ENCODE measurements at regions not wholly inside any gene's neighbourhood (a gene's known extent, or its start where the extent isn't known, plus 50 kb on each side); places are given as distances from the start of the nearest gene placed in this dataset.

- 57 to 77% methylated on average over 1 of the region's 1 CpG for WGBS, 2 donors
- Histone ChIP-seq H3K4me3 (ENCODE audit: low read length in 2 of 2) (no peak overlapping the region), H3K36me3 (ENCODE audit: control insufficient read depth in 1 of 2, insufficient read depth in 2 of 2, low read length in 1 of 2) (no peaks in the 10 kb centered on the region), H3K9me3 (ENCODE audit: control insufficient read depth, low read length) (no peaks in the 10 kb centered on the region), H3K4me1 (ENCODE audit: control insufficient read depth in 1 of 2, insufficient read depth in 2 of 2, low read length in 2 of 2) (no peaks in the 10 kb centered on the region), H3K27me3 (ENCODE audit: control insufficient read depth in 1 of 2, insufficient read depth in 2 of 2, low read length in 1 of 2) (no peaks in the 10 kb centered on the region), H3K27ac (ENCODE audit: low read depth in 1 of 2, low read length in 2 of 2) (no peak overlapping the region)
- intact Hi-C loops (cut with DNase I) = no loop called here
- DNase-seq (no peak), ATAC-seq (ENCODE audit: low FRiP score) (no peak)
Observed at GRCh38 chr12:67141296-67142018, 127.7 kb upstream of the CAND1 start.

DNA sequence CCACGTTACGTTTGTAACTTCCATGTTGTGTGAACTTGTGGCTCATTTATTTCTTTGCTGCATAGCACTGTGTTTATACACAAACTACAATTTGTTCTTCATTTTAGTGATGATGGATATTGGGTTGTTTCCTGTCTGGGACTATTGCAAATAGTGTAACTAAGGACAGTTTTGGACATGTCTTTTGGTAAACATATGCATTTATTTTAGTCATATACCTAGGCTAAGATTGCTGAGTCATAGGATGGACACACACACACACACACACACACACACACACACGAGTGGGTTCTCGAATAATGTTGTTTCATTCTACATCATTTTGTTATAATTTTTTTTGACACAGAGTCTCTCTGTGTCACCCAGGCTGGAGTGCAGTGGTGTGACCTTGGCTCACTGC is 123.5 kb upstream of the CAND1 start:
- Histone ChIP-seq H3K27me3 (ENCODE audit: control insufficient read depth in 1 of 2, insufficient read depth in 2 of 2, low read length in 1 of 2) (no peaks in the 10 kb centered on the region), H3K36me3 (ENCODE audit: control insufficient read depth in 1 of 2, insufficient read depth in 2 of 2, low read length in 1 of 2) (no peaks in the 10 kb centered on the region), H3K4me3 (ENCODE audit: low read length in 2 of 2) (no peak overlapping the region), H3K27ac (ENCODE audit: low read depth in 1 of 2, low read length in 2 of 2) (no peak overlapping the region), H3K9me3 (ENCODE audit: control insufficient read depth, low read length) (peaks cover 1% of the 10 kb centered on the region), H3K4me1 (ENCODE audit: control insufficient read depth in 1 of 2, insufficient read depth in 2 of 2, low read length in 2 of 2) (no peaks in the 10 kb centered on the region)
- DNase-seq (no peak), ATAC-seq (ENCODE audit: low FRiP score) (no peak)
- intact Hi-C loops (cut with DNase I) = no loop called here
- WGBS, 2 donors = 62 to 71% methylated on average over 4 of the region's 4 CpGs

DNA sequence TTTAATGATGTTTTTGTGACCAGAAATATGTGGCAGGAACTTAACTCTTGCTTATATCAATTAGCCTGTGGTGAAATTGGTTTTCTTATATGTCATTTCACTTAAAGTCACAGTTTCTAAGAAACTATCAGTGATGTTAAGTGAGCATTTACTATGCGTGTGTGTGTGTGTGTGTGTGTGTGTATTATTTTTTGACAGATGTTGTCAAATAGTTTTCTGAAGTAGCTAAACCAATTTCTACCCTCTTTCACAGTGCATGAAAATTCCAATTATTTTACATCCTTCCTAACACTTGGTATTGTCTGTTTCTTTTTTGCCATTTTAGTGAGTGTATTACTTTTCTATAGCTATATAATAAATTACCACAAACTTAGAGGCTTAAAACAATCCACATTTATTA is 122.1 kb upstream of the CAND1 start:
- H3K36me3 ChIP-seq (ENCODE audit: control insufficient read depth in 1 of 2, insufficient read depth in 2 of 2, low read length in 1 of 2) = no peaks in the 10 kb centered on the region
- 43 to 59% methylated on average over 1 of the region's 1 CpG for WGBS, 2 donors
- ATAC-seq (ENCODE audit: low FRiP score) (no peak), DNase-seq (no peak)
- no peak overlapping the region for H3K4me3 ChIP-seq (ENCODE audit: low read length in 2 of 2)
- H3K27ac ChIP-seq (ENCODE audit: low read depth in 1 of 2, low read length in 2 of 2) = no peak overlapping the region
- peaks cover 1% of the 10 kb centered on the region for H3K9me3 ChIP-seq (ENCODE audit: control insufficient read depth, low read length)
- H3K4me1 ChIP-seq (ENCODE audit: control insufficient read depth in 1 of 2, insufficient read depth in 2 of 2, low read length in 2 of 2) = no peaks in the 10 kb centered on the region
- H3K27me3 ChIP-seq (ENCODE audit: control insufficient read depth in 1 of 2, insufficient read depth in 2 of 2, low read length in 1 of 2) = no peaks in the 10 kb centered on the region
- intact Hi-C loops (cut with DNase I) = no loop called here

GRCh38 chr12:67147447-67147846 is 121.7 kb upstream of the CAND1 start:
- intact Hi-C loops (cut with DNase I) = no loop called here
- Histone ChIP-seq H3K4me1 (ENCODE audit: control insufficient read depth in 1 of 2, insufficient read depth in 2 of 2, low read length in 2 of 2) (no peaks in the 10 kb centered on the region), H3K27me3 (ENCODE audit: control insufficient read depth in 1 of 2, insufficient read depth in 2 of 2, low read length in 1 of 2) (no peaks in the 10 kb centered on the region), H3K4me3 (ENCODE audit: low read length in 2 of 2) (no peak overlapping the region), H3K27ac (ENCODE audit: low read depth in 1 of 2, low read length in 2 of 2) (no peak overlapping the region), H3K36me3 (ENCODE audit: control insufficient read depth in 1 of 2, insufficient read depth in 2 of 2, low read length in 1 of 2) (no peaks in the 10 kb centered on the region), H3K9me3 (ENCODE audit: control insufficient read depth, low read length) (peaks cover 1% of the 10 kb centered on the region)
- DNase-seq = no peak
- no peak for ATAC-seq (ENCODE audit: low FRiP score)

- DNase-seq = no peak
- Histone ChIP-seq H3K36me3 (ENCODE audit: control insufficient read depth in 1 of 2, insufficient read depth in 2 of 2, low read length in 1 of 2) (no peaks in the 10 kb centered on the region), H3K4me3 (ENCODE audit: low read length in 2 of 2) (no peak overlapping the region), H3K4me1 (ENCODE audit: control insufficient read depth in 1 of 2, insufficient read depth in 2 of 2, low read length in 2 of 2) (no peaks in the 10 kb centered on the region), H3K27ac (ENCODE audit: low read depth in 1 of 2, low read length in 2 of 2) (no peak overlapping the region), H3K9me3 (ENCODE audit: control insufficient read depth, low read length) (peaks cover 1% of the 10 kb centered on the region), H3K27me3 (ENCODE audit: control insufficient read depth in 1 of 2, insufficient read depth in 2 of 2, low read length in 1 of 2) (no peaks in the 10 kb centered on the region)
- no peak for ATAC-seq (ENCODE audit: low FRiP score)
- intact Hi-C loops (cut with DNase I) = no loop called here
- 93 to 95% methylated on average over 1 of the region's 1 CpG for WGBS, 2 donors
Observed at GRCh38 chr12:67148265-67148664, 120.9 kb upstream of the CAND1 start.

- intact Hi-C loops (cut with DNase I) = no loop called here
- no peaks in the 10 kb centered on the region for H3K4me1 ChIP-seq (ENCODE audit: control insufficient read depth in 1 of 2, insufficient read depth in 2 of 2, low read length in 2 of 2)
- 22 to 49% methylated on average over 3 of the region's 3 CpGs for WGBS, 2 donors
Observed at GRCh38 chr12:67151886-67152285, 117.3 kb upstream of the CAND1 start.

GRCh38 chr12:67152451-67152850 is 116.7 kb upstream of the CAND1 start:
- ATAC-seq (ENCODE audit: low FRiP score) = no peak
- no peaks in the 10 kb centered on the region for H3K36me3 ChIP-seq (ENCODE audit: control insufficient read depth in 1 of 2, insufficient read depth in 2 of 2, low read length in 1 of 2)
- no peaks in the 10 kb centered on the region for H3K4me1 ChIP-seq (ENCODE audit: control insufficient read depth in 1 of 2, insufficient read depth in 2 of 2, low read length in 2 of 2)
- no peak overlapping the region for H3K27ac ChIP-seq (ENCODE audit: low read depth in 1 of 2, low read length in 2 of 2)
- DNase-seq = no peak
- WGBS, 2 donors = 14 to 25% methylated on average over 2 of the region's 2 CpGs
- intact Hi-C loops (cut with DNase I) = no loop called here
- no peaks in the 10 kb centered on the region for H3K27me3 ChIP-seq (ENCODE audit: control insufficient read depth in 1 of 2, insufficient read depth in 2 of 2, low read length in 1 of 2)
- no peak overlapping the region for H3K4me3 ChIP-seq (ENCODE audit: low read length in 2 of 2)
- peaks cover 1% of the 10 kb centered on the region for H3K9me3 ChIP-seq (ENCODE audit: control insufficient read depth, low read length)

More at GRCh38 chr12:67151886-67152285, 117.3 kb upstream of the CAND1 start:
- ATAC-seq (ENCODE audit: low FRiP score) (no peak), DNase-seq (no peak)
- Histone ChIP-seq H3K36me3 (ENCODE audit: control insufficient read depth in 1 of 2, insufficient read depth in 2 of 2, low read length in 1 of 2) (no peaks in the 10 kb centered on the region), H3K27ac (ENCODE audit: low read depth in 1 of 2, low read length in 2 of 2) (no peak overlapping the region), H3K4me3 (ENCODE audit: low read length in 2 of 2) (no peak overlapping the region), H3K27me3 (ENCODE audit: control insufficient read depth in 1 of 2, insufficient read depth in 2 of 2, low read length in 1 of 2) (no peaks in the 10 kb centered on the region), H3K9me3 (ENCODE audit: control insufficient read depth, low read length) (peaks cover 1% of the 10 kb centered on the region)

DNA sequence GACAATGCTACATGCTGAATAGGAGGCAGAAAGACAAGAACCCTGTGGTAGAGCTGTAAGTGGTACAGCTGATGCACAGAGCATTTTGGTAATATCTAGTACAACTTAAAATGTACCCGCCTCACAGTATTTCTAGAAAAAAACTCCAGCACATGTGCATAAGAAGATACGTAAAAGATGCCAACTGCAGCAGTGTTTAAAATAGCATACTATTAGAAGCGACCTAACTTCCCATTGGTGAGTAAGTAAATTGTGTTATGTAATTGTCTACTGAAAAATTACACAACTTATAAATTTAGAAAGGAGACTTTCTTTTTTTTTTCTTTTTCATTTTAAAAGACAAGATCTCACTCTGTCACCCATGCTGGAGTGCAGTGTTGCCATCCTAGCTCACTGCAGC is 114.3 kb upstream of the CAND1 start:
- H3K36me3 ChIP-seq (ENCODE audit: control insufficient read depth in 1 of 2, insufficient read depth in 2 of 2, low read length in 1 of 2) = no peaks in the 10 kb centered on the region
- no peaks in the 10 kb centered on the region for H3K27me3 ChIP-seq (ENCODE audit: control insufficient read depth in 1 of 2, insufficient read depth in 2 of 2, low read length in 1 of 2)
- H3K27ac ChIP-seq (ENCODE audit: low read depth in 1 of 2, low read length in 2 of 2) = no peak overlapping the region
- no peaks in the 10 kb centered on the region for H3K9me3 ChIP-seq (ENCODE audit: control insufficient read depth, low read length)
- H3K4me1 ChIP-seq (ENCODE audit: control insufficient read depth in 1 of 2, insufficient read depth in 2 of 2, low read length in 2 of 2) = no peaks in the 10 kb centered on the region
- intact Hi-C loops (cut with DNase I) = no loop called here
- H3K4me3 ChIP-seq (ENCODE audit: low read length in 2 of 2) = no peak overlapping the region
- WGBS, 2 donors = 47 to 50% methylated on average over 3 of the region's 3 CpGs
- DNase-seq (no peak), ATAC-seq (ENCODE audit: low FRiP score) (no peak)

- WGBS, 2 donors = 66 to 73% methylated on average over 4 of the region's 4 CpGs
- no peak overlapping the region for H3K4me3 ChIP-seq (ENCODE audit: low read length in 2 of 2)
- no peaks in the 10 kb centered on the region for H3K4me1 ChIP-seq (ENCODE audit: control insufficient read depth in 1 of 2, insufficient read depth in 2 of 2, low read length in 2 of 2)
- intact Hi-C loops (cut with DNase I) = no loop called here
- H3K27ac ChIP-seq (ENCODE audit: low read depth in 1 of 2, low read length in 2 of 2) = no peak overlapping the region
- ATAC-seq (ENCODE audit: low FRiP score) (no peak), DNase-seq (no peak)
- H3K27me3 ChIP-seq (ENCODE audit: control insufficient read depth in 1 of 2, insufficient read depth in 2 of 2, low read length in 1 of 2) = no peaks in the 10 kb centered on the region
- H3K36me3 ChIP-seq (ENCODE audit: control insufficient read depth in 1 of 2, insufficient read depth in 2 of 2, low read length in 1 of 2) = no peaks in the 10 kb centered on the region
- no peaks in the 10 kb centered on the region for H3K9me3 ChIP-seq (ENCODE audit: control insufficient read depth, low read length)
Observed at GRCh38 chr12:67155863-67156262, 113.3 kb upstream of the CAND1 start.
